ENCODE measurements at regions not wholly inside any gene's neighbourhood (a gene's known extent, or its start where the extent isn't known, plus 50 kb on each side); places are given as distances from the start of the nearest gene placed in this dataset.

GRCh38 chr3:103342205-103342731 lies 907.5 kb downstream of the ZPLD1 start:
- H3K9me3 Mint-ChIP-seq = no peaks in the 10 kb centered on the region

DNA sequence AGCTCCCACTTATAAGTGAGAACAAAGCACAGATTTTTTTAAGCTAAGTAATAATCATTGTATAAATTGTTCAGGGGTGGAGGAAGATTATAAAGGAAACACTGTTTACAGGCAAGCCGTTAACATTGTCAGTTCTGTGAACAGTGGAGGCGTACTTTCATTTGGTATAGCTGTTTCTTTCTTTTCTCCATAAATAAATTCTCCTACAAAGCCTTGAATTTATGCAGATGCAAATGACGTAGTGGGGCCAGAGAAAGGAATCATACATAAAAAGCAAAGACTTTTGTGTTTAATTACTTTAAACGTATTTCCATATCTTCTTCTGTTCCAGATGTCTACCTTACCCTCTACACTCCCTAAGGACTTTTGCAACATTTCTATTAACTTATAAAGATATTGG lies 914.9 kb downstream of the ZPLD1 start:
- Mint-ChIP-seq H3K36me3 (ENCODE audit: insufficient read depth) (no peaks in the 10 kb centered on the region), H3K4me3 (no peak overlapping the region), H3K27ac (ENCODE audit: low read depth) (no peak overlapping the region), H3K9me3 (peaks cover 20% of the 10 kb centered on the region), H3K4me1 (no peaks in the 10 kb centered on the region), H3K27me3 (no peaks in the 10 kb centered on the region)
- no peak for ATAC-seq (replicated peaks; ENCODE audit: extremely low read depth, poor library complexity, severe bottlenecking)
- DNase-seq (ENCODE audit: low spot score in 2 of 2) = no peak

More at GRCh38 chr3:103342205-103342731, 907.5 kb downstream of the ZPLD1 start:
- Mint-ChIP-seq H3K4me3 (no peak overlapping the region), H3K27me3 (no peaks in the 10 kb centered on the region), H3K36me3 (ENCODE audit: insufficient read depth) (no peaks in the 10 kb centered on the region), H3K4me1 (no peaks in the 10 kb centered on the region), H3K27ac (ENCODE audit: low read depth) (no peak overlapping the region)
- DNase-seq (ENCODE audit: low spot score in 2 of 2) (no peak), ATAC-seq (replicated peaks; ENCODE audit: extremely low read depth, poor library complexity, severe bottlenecking) (no peak)

DNA sequence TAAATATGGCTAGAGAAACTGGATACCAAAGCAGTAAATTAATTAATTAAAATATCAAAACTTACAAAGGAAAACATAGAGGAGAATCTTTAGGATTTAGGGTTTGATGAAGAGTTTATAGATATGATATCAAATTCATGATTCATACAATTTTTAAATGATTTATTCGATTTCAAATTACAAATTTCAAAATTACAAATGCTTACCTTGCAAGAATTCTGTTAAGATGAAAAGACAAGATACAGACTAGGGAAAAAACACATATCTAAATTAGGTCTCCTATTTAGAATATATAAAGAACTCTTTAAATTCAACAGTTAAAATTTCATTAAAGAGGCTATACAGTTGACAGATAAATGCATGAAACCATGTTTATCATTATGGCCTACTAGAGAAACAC lies 930.7 kb downstream of the ZPLD1 start:
- Mint-ChIP-seq H3K4me1 (no peaks in the 10 kb centered on the region), H3K9me3 (peaks cover 5% of the 10 kb centered on the region), H3K4me3 (no peak overlapping the region), H3K27ac (ENCODE audit: low read depth) (no peak overlapping the region), H3K36me3 (ENCODE audit: insufficient read depth) (peaks cover 2% of the 10 kb centered on the region), H3K27me3 (no peaks in the 10 kb centered on the region)
- ATAC-seq (replicated peaks; ENCODE audit: extremely low read depth, poor library complexity, severe bottlenecking) = no peak
- DNase-seq (ENCODE audit: low spot score in 2 of 2) = no peak

- no peaks in the 10 kb centered on the region for H3K27me3 Mint-ChIP-seq
- H3K36me3 Mint-ChIP-seq (ENCODE audit: insufficient read depth) = peaks cover 2% of the 10 kb centered on the region
- H3K9me3 Mint-ChIP-seq = peaks cover 5% of the 10 kb centered on the region
- ATAC-seq (replicated peaks; ENCODE audit: extremely low read depth, poor library complexity, severe bottlenecking) (no peak), DNase-seq (ENCODE audit: low spot score in 2 of 2) (no peak)
- H3K4me1 Mint-ChIP-seq = no peaks in the 10 kb centered on the region
- H3K4me3 Mint-ChIP-seq = no peak overlapping the region
- no peak overlapping the region for H3K27ac Mint-ChIP-seq (ENCODE audit: low read depth)
Observed at GRCh38 chr3:103367481-103367880, 932.7 kb downstream of the ZPLD1 start.

GRCh38 chr3:103371411-103371810 lies 936.6 kb downstream of the ZPLD1 start:
- Mint-ChIP-seq H3K27me3 (no peaks in the 10 kb centered on the region), H3K4me1 (no peaks in the 10 kb centered on the region)

GRCh38 chr3:103372031-103372430 lies 937.2 kb downstream of the ZPLD1 start:
- DNase-seq (ENCODE audit: low spot score in 2 of 2) = no peak
- no peak overlapping the region for H3K27ac Mint-ChIP-seq (ENCODE audit: low read depth)
- no peaks in the 10 kb centered on the region for H3K27me3 Mint-ChIP-seq
- ATAC-seq (replicated peaks; ENCODE audit: extremely low read depth, poor library complexity, severe bottlenecking) = no peak
- H3K9me3 Mint-ChIP-seq = peaks cover 7% of the 10 kb centered on the region
- H3K4me3 Mint-ChIP-seq = no peak overlapping the region
- no peaks in the 10 kb centered on the region for H3K4me1 Mint-ChIP-seq
- H3K36me3 Mint-ChIP-seq (ENCODE audit: insufficient read depth) = peaks cover 2% of the 10 kb centered on the region

More at GRCh38 chr3:103371411-103371810, 936.6 kb downstream of the ZPLD1 start:
- H3K27ac Mint-ChIP-seq (ENCODE audit: low read depth) = no peak overlapping the region
- H3K4me3 Mint-ChIP-seq = no peak overlapping the region
- DNase-seq (ENCODE audit: low spot score in 2 of 2) (no peak), ATAC-seq (replicated peaks; ENCODE audit: extremely low read depth, poor library complexity, severe bottlenecking) (no peak)
- H3K36me3 Mint-ChIP-seq (ENCODE audit: insufficient read depth) = peaks cover 2% of the 10 kb centered on the region
- peaks cover 5% of the 10 kb centered on the region for H3K9me3 Mint-ChIP-seq

- Mint-ChIP-seq H3K9me3 (peaks cover 26% of the 10 kb centered on the region), H3K27ac (ENCODE audit: low read depth) (no peak overlapping the region), H3K4me1 (no peaks in the 10 kb centered on the region), H3K27me3 (no peaks in the 10 kb centered on the region), H3K36me3 (ENCODE audit: insufficient read depth) (no peaks in the 10 kb centered on the region), H3K4me3 (no peak overlapping the region)
- ATAC-seq (replicated peaks; ENCODE audit: extremely low read depth, poor library complexity, severe bottlenecking) (no peak), DNase-seq (ENCODE audit: low spot score in 2 of 2) (no peak)
Observed at GRCh38 chr3:103380391-103380790, 945.6 kb downstream of the ZPLD1 start.

DNA sequence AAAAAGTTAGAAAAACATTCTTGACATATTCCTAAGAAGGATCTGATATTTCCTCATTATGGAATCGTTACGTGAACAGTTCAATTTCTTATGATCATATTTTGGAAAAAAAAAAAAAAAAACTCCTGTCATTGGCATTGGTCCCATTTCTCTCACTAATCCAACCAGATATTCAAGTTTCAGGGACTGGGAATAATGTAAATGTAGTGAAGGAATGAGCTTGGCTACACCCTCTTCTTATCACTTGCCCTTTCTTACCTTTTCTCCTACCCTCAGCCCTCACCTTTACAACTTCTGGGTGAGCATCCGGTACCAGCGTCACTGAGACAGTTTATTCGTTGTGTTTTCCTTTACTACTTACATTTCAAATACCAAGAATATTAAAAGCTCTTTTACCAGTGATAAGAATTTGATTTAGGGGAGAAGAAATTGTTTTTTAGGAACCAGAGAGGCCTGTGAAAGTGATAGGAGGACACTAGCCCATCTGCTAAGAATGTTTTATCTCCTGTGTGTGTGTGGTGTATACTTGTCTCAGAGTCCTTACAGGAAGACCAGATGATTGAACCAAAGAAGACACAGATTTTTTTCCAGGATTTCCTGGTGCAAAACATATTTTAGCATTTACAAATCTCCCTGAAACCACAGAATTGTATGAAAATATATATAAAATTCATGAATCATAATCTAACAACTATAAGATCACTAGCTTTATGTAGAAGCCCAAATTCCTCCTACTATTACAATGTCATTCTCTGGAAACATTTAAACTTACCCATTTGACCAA lies 946.7 kb downstream of the ZPLD1 start:
- no peak overlapping the region for H3K27ac Mint-ChIP-seq (ENCODE audit: low read depth)
- no peaks in the 10 kb centered on the region for H3K36me3 Mint-ChIP-seq (ENCODE audit: insufficient read depth)
- no peak overlapping the region for H3K4me3 Mint-ChIP-seq
- ATAC-seq (replicated peaks; ENCODE audit: extremely low read depth, poor library complexity, severe bottlenecking) = no peak
- peaks cover 26% of the 10 kb centered on the region for H3K9me3 Mint-ChIP-seq
- no peak for DNase-seq (ENCODE audit: low spot score in 2 of 2)
- H3K27me3 Mint-ChIP-seq = no peaks in the 10 kb centered on the region
- H3K4me1 Mint-ChIP-seq = no peaks in the 10 kb centered on the region

GRCh38 chr3:103385961-103386656 lies 951.3 kb downstream of the ZPLD1 start:
- DNase-seq (ENCODE audit: low spot score in 2 of 2) (no peak), ATAC-seq (replicated peaks; ENCODE audit: extremely low read depth, poor library complexity, severe bottlenecking) (no peak)
- no peak overlapping the region for H3K4me3 Mint-ChIP-seq
- peaks cover 10% of the 10 kb centered on the region for H3K9me3 Mint-ChIP-seq
- no peaks in the 10 kb centered on the region for H3K36me3 Mint-ChIP-seq (ENCODE audit: insufficient read depth)
- no peaks in the 10 kb centered on the region for H3K4me1 Mint-ChIP-seq
- H3K27ac Mint-ChIP-seq (ENCODE audit: low read depth) = no peak overlapping the region
- no peaks in the 10 kb centered on the region for H3K27me3 Mint-ChIP-seq

- Mint-ChIP-seq H3K4me3 (no peak overlapping the region), H3K27me3 (no peaks in the 10 kb centered on the region), H3K9me3 (peaks cover 5% of the 10 kb centered on the region), H3K4me1 (no peaks in the 10 kb centered on the region), H3K36me3 (ENCODE audit: insufficient read depth) (no peaks in the 10 kb centered on the region), H3K27ac (ENCODE audit: low read depth) (no peak overlapping the region)
- DNase-seq (ENCODE audit: low spot score in 2 of 2) (no peak), ATAC-seq (replicated peaks; ENCODE audit: extremely low read depth, poor library complexity, severe bottlenecking) (no peak)
Observed at GRCh38 chr3:103388214-103388613, 953.4 kb downstream of the ZPLD1 start.

GRCh38 chr3:103389356-103389755 lies 954.5 kb downstream of the ZPLD1 start:
- H3K27ac Mint-ChIP-seq (ENCODE audit: low read depth) = no peak overlapping the region
- no peaks in the 10 kb centered on the region for H3K36me3 Mint-ChIP-seq (ENCODE audit: insufficient read depth)
- H3K27me3 Mint-ChIP-seq = no peaks in the 10 kb centered on the region
- H3K9me3 Mint-ChIP-seq = peaks cover 5% of the 10 kb centered on the region
- ATAC-seq (replicated peaks; ENCODE audit: extremely low read depth, poor library complexity, severe bottlenecking) = no peak
- no peak for DNase-seq (ENCODE audit: low spot score in 2 of 2)
- H3K4me3 Mint-ChIP-seq = no peak overlapping the region
- H3K4me1 Mint-ChIP-seq = no peaks in the 10 kb centered on the region

DNA sequence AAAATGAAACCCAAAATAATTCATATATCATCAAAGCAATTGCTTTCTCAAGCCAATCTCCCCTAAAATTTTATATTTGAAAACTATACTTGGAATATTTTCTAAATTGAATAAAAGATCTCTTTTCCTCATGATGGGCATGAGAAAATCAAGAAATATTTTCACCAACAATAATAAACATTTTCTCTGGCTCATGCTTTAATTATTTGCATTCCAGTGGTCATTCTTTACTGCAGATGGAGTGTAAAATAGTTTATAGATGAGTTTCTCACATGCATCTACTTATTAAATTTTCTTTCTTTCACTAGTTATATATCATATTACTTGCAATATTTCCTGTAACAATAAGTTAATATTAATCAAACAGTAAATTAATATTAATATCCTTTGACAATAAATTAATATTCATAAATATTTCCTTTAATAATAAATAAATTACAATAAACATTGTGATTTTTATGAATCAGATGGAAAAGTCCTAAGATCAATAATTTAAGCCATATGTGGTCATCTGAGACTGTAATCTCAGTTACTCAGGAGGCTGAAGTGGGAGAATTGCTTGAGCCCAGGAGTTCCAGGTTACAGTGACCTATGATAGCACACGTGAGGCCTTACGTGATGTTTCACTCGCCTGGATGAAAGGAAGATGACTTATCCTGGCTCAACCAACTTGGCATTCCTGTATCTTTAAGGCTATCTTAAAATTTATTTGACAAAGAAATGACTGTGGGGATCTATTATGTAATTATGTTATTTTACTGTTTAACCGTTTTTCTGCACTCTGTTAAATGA lies 958.8 kb downstream of the ZPLD1 start:
- no peak overlapping the region for H3K27ac Mint-ChIP-seq (ENCODE audit: low read depth)
- H3K27me3 Mint-ChIP-seq = no peaks in the 10 kb centered on the region
- peaks cover 8% of the 10 kb centered on the region for H3K9me3 Mint-ChIP-seq
- DNase-seq (ENCODE audit: low spot score in 2 of 2) (no peak), ATAC-seq (replicated peaks; ENCODE audit: extremely low read depth, poor library complexity, severe bottlenecking) (no peak)
- no peak overlapping the region for H3K4me3 Mint-ChIP-seq
- H3K36me3 Mint-ChIP-seq (ENCODE audit: insufficient read depth) = no peaks in the 10 kb centered on the region
- H3K4me1 Mint-ChIP-seq = no peaks in the 10 kb centered on the region
